Activated CD8-positive, alpha-beta memory T cell treated with anti-CD3 and anti-CD28 coated beads for 48 hours (primary cell): ENCODE measurements at regions not wholly inside any gene's neighbourhood (a gene's known extent, or its start where the extent isn't known, plus 50 kb on each side); places are given as distances from the start of the nearest gene placed in this dataset.

ENCODE experiments used
- DNase-seq, 3 experiments: peaks; one replicate each; pipeline ENCODE4 v3.0.0-alpha.2; 2020; ENCODE audit warnings: low read depth in 2 of 3, low spot score in 2 of 3

- no peak for DNase-seq
Measured at GRCh38 chr14:98297567-98297966, 974.4 kb downstream of the BCL11B start.

- no peak for DNase-seq
Measured at GRCh38 chr14:98298481-98299244, 973.3 kb downstream of the BCL11B start.

- DNase-seq: no peak
Measured at GRCh38 chr14:98301681-98302080, 970.3 kb downstream of the BCL11B start.

DNA sequence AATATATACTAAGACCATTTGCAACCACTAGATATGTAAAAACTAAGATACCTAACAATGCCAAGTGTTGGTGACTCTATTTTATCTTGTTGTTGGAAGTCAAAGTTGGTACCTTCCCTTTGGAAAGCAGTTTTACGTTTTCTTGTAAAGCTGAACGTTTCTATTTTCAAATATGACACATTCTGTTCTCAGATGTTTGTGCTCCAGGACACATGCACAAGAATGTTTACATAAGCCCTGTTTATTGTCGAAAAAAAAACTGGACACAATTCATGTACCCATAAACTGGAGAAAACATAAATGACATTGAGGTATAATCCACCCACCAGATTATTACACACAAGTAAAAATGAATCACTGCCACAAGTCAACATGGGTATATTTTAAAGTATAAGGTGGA lies 967.4 kb downstream of the BCL11B start:
- no peak for DNase-seq

DNA sequence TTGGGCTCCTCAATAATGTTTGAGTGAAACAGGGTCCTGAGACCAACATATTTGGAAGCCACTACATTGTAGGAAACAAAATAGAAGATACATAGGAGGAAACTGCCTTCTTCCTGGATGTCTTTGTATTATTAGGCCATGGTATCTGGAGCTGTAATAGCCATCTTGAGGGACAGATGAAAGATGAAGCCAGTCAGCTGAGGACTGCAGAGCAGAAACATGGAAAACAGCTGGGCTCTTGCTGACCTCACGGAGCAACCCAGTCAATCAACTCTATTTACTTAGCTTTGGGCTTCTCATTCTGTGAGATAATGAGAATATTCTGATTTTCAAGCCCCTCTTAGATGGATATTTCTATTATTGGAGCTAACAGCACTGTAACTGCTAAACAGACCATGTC lies 962.4 kb downstream of the BCL11B start:
- no peak for DNase-seq

DNA sequence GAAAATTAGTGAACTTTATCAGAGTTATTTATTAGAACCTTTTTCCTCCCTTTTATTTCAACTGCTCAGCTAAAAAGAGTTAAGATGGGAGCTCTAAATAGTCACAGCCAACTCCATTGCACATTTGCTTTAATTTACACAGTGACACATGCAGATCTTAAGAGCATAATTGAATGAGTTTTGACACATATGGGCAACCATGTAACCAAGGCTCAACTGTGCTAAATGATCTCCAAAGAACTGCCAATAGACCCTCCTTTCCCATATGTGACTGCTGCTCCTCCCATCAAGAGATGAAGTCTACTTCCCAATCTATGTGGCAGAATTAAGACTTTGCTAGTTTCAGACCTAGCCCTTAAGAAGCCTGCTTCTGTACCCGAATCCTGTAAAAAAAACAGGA lies 960.0 kb downstream of the BCL11B start:
- DNase-seq: no peak

- no peak for DNase-seq
Measured at GRCh38 chr14:98321841-98322240, 950.2 kb downstream of the BCL11B start.

GRCh38 chr14:98323836-98324235 lies 948.2 kb downstream of the BCL11B start:
- DNase-seq: no peak

- DNase-seq: no peak
Measured at GRCh38 chr14:98325761-98326160, 946.2 kb downstream of the BCL11B start.

DNA sequence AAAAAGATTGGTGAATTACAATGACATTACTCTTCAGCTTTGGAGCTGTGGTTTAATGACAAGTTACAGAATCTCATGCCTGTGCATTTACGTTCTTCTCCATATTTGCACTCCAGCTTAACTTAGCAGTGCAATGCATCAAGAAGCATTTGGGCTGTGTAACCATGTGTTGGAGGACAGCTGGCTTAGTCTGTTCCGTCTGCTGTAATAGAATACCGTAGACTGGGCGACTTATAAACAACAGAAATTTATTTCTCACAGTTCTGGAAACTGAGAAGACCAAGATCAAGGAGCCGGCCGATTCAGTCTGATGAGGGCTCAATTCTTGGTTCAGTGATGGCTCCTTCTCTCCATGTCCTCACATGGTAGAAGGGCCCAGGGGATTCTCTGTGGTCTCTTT lies 943.5 kb downstream of the BCL11B start:
- no peak for DNase-seq

GRCh38 chr14:98334186-98334585 lies 937.8 kb downstream of the BCL11B start:
- no peak for DNase-seq

GRCh38 chr14:98341211-98341610 lies 930.8 kb downstream of the BCL11B start:
- DNase-seq: no peak

DNA sequence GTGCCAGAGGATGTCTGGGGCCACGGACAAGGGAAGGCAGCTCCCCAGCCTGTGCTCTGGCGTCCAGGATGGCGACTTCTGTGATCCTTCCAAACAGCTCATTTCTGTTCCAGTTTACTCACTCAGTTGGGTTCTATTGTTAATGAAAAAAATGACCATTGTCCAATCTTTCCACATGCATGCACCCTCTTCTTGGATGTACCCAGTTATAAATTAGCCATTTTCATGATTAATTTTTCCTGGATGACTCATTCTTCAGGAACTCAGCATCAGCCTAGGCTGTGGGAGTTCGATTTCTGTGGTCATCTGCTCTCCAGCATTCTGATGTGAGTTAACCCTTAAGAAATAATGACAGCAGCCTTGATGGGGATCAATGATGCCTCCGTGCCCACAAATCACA lies 926.8 kb downstream of the BCL11B start:
- DNase-seq: no peak

DNA sequence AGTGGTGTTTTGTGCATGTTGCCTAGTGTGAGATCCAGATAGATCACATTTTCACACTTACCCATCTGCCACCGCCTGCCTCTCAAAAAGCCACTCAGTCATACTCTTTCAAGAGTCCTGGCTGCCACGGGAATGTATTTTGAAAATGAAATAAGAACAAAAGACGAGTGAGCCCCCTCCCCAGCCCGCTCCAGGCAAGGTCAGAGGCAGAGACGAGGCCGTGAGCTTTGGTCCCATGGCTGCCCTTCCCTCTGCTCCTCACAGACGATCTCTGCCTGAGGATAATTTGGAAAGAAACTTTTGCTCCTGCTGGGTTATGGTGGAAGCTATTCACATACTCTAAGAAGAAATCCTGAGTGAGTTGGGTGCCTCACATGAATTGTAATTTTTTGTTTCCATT lies 924.3 kb downstream of the BCL11B start:
- no peak for DNase-seq

DNA sequence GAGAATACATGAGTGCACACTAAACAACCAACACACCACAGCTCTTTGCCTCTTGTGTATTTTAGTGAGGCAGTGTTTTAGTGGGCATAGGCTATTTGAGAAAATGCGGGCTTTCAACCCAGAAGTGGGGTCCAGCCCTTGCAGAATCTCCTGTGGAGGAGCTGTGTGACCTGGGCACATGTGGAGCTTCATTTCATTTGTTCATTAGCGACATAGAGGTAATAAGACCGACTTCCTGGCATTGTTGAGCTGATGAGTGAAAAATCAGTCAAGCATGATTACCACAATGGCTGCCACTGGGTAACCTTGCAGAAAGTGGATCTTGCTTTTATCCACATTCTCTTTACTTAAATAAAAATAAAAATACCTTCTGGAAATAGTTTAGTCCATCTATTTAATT lies 923.5 kb downstream of the BCL11B start:
- no peak for DNase-seq

- DNase-seq: no peak
Measured at GRCh38 chr14:98350213-98350612, 921.8 kb downstream of the BCL11B start.

- DNase-seq: no peak
Measured at GRCh38 chr14:98364961-98365360, 907.0 kb downstream of the BCL11B start.

DNA sequence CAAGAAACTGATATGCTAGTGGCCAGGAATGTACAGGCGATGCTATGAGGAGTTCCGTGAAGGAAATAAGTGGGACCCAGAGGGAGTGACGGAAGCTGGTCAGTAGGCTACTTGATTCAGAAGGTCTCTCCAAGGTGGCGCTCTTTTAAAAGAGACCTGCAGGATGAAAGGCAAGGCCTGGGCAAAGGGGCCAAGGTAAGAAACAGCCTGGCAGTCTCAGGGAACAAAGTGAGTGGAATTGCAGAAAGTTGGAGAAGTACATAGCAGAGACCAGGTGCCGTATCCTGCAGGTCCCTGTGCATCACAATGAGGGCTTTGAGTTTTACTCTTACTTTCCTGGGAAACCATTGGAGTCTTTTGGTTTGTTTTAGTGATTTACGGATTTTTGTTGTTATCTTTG lies 905.6 kb downstream of the BCL11B start:
- no peak for DNase-seq

GRCh38 chr14:98368221-98368620 lies 903.8 kb downstream of the BCL11B start:
- DNase-seq: no peak

- no peak for DNase-seq
Measured at GRCh38 chr14:98368916-98369315, 903.1 kb downstream of the BCL11B start.

DNA sequence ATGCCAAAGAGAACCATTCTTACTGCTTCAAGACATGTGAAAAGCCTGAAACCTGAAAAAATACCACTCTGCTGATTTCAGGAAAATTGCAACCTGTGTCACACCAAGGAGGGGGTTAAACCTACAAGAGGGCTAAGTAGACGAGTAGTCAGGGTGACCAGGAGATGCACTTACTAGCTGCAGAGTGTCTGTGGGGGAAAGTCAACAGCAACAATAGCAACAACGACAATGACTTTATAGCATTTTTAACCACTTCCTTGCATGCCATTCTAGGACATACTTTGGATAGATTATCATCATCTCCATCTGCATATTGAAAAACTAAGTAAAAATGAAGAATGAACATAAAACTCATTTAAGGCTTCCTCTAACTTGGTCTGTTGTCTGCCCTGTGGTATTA lies 902.7 kb downstream of the BCL11B start:
- DNase-seq: no peak

DNA sequence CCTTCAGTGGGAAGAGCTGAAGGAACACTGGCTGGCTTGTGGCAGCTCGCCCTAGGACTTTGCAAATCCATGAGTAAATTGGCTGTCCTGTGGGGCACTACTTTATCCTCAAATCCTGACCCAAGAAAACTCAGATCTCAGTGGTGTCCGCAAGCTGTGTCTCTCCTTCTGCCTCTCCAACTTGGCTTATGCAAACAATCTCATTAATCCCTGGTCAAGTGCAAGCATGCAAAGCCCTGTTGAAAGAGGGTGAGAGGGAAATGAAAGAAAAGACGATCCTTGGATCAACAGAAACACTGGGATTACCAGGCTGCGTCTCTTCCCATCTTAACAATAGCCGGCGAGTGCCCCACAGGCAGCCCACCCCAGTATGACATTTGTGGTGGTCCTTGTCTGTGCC lies 901.6 kb downstream of the BCL11B start:
- no peak for DNase-seq

- no peak for DNase-seq
Measured at GRCh38 chr14:98371141-98371540, 900.9 kb downstream of the BCL11B start.
